Natural killer cell (primary cell): ENCODE measurements at regions not wholly inside any gene's neighbourhood (a gene's known extent, or its start where the extent isn't known, plus 50 kb on each side); places are given as distances from the start of the nearest gene placed in this dataset.

Source experiments
- ATAC-seq, 3 donors: fragments of 150-1000 bp in 2 of 3; fragments of 200-7000 bp in 1 of 3; cut with Tn5 transposase; 1 replicate in 1 of 3; 2 replicates in 2 of 3; pipeline ENCODE4 v1.10.0; 2021; ENCODE audit warnings: mild to moderate bottlenecking in 2 of 3, moderate library complexity in 2 of 3
- DNase-seq, 2 donors: peaks; one replicate each; pipeline versions ENCODE4 v3.0.0 to v3.0.0-alpha.2; 2013 to 2021; ENCODE audit warnings: mixed read lengths in 1 of 2
- H3K27ac ChIP-seq: one replicate; pipeline ENCODE4 v1.5.1; 2013; ENCODE audit warnings: mild to moderate bottlenecking, low read length
- H3K27me3 ChIP-seq: one replicate; pipeline ENCODE4 v1.6.1; 2013; ENCODE audit warnings: low read length; ENCODE audit not compliant: control insufficient read depth, insufficient read depth
- H3K36me3 ChIP-seq: one replicate; pipeline ENCODE4 v1.6.1; 2013; ENCODE audit warnings: low read length; ENCODE audit not compliant: control insufficient read depth, insufficient read depth
- H3K4me1 ChIP-seq: one replicate; pipeline ENCODE4 v1.6.1; 2013; ENCODE audit warnings: low read length; ENCODE audit not compliant: control insufficient read depth, insufficient read depth
- H3K4me3 ChIP-seq: one replicate; pipeline ENCODE4 v1.5.1; 2013; ENCODE audit warnings: low read length
- H3K9me3 ChIP-seq: one replicate; pipeline ENCODE4 v1.6.1; 2013; ENCODE audit warnings: low read length; ENCODE audit not compliant: control insufficient read depth, insufficient read depth
- H3K27ac Mint-ChIP-seq, 2 donors: one replicate each; pipeline ENCODE4 v1.8.0; 2022; ENCODE audit warnings: mild to moderate bottlenecking in 2 of 2, mixed read lengths in 2 of 2, moderate library complexity in 1 of 2
- H3K27me3 Mint-ChIP-seq, 2 donors: one replicate each; pipeline ENCODE4 v1.8.0; 2022; ENCODE audit warnings: low read depth in 2 of 2, mixed read lengths in 2 of 2
- H3K36me3 Mint-ChIP-seq: one replicate; pipeline ENCODE4 v1.8.0; 2022; ENCODE audit warnings: mixed read lengths
- H3K4me1 Mint-ChIP-seq, 2 donors: one replicate each; pipeline ENCODE4 v1.8.0; 2022; ENCODE audit warnings: mixed read lengths in 2 of 2
- H3K4me3 Mint-ChIP-seq: one replicate; pipeline ENCODE4 v1.8.0; 2022; ENCODE audit warnings: mild to moderate bottlenecking, moderate library complexity, mixed read lengths
- H3K9me3 Mint-ChIP-seq, 2 donors: one replicate each; pipeline ENCODE4 v1.8.0; 2022; ENCODE audit warnings: mixed read lengths in 2 of 2
- CTCF ChIP-seq: fragments of 200-600 bp; IDR thresholded peaks from one replicate; pipeline ENCODE4 v1.8.0; 2022; ENCODE audit warnings: antibody characterized with exemption
- WGBS: methylation state at CpG from one replicate; pipeline ENCODE4 v1.1.7; 2013; ENCODE audit warnings: missing lambda C conversion rate; ENCODE audit not compliant: insufficient coverage; 5-methylcytosine and 5-hydroxymethylcytosine counted together
- intact Hi-C: fragments of 100-400 bp; cut with micrococcal nuclease; formaldehyde crosslinking; loops from one replicate; pipeline ENCODE4 v1.14.2; 2022

GRCh38 chr12:132402831-132403416, 73.5 kb upstream of the GALNT9 start:
- H3K4me3 Mint-ChIP-seq, result no peak overlapping the region
- intact Hi-C loops, result no loop called here
- H3K9me3 ChIP-seq, result no peaks in the 10 kb centered on the region
- no peaks in the 10 kb centered on the region for H3K4me1 Mint-ChIP-seq
- no peaks in the 10 kb centered on the region for H3K9me3 Mint-ChIP-seq
- ATAC-seq (no peak), DNase-seq (no peak)
- H3K4me1 ChIP-seq, result no peaks in the 10 kb centered on the region
- peaks cover 9 to 20% of the 10 kb centered on the region in 2 donors for H3K27me3 Mint-ChIP-seq
- no peak overlapping the region for H3K27ac ChIP-seq
- no peak for TF ChIP-seq CTCF
- 73% methylated on average over 23 of the region's 23 CpGs for WGBS
- peaks cover 3% of the 10 kb centered on the region for H3K27me3 ChIP-seq
- H3K36me3 ChIP-seq, result no peaks in the 10 kb centered on the region
- no peak overlapping the region for H3K4me3 ChIP-seq
- no peaks in the 10 kb centered on the region for H3K36me3 Mint-ChIP-seq
- H3K27ac Mint-ChIP-seq, result no peak overlapping the region

- no peaks in the 10 kb centered on the region for H3K4me1 Mint-ChIP-seq
- Histone ChIP-seq H3K27me3 (peaks cover 3% of the 10 kb centered on the region), H3K9me3 (no peaks in the 10 kb centered on the region), H3K4me1 (no peaks in the 10 kb centered on the region), H3K27ac (no peak overlapping the region), H3K4me3 (no peak overlapping the region), H3K36me3 (no peaks in the 10 kb centered on the region)
- ATAC-seq, result no peak
- no peaks in the 10 kb centered on the region for H3K9me3 Mint-ChIP-seq
- H3K4me3 Mint-ChIP-seq, result no peak overlapping the region
- H3K27me3 Mint-ChIP-seq, result peaks cover 10 to 28% of the 10 kb centered on the region in 2 donors
- no peak for TF ChIP-seq CTCF
- DNase-seq, result no peak
- intact Hi-C loops, result no loop called here
- H3K36me3 Mint-ChIP-seq, result no peaks in the 10 kb centered on the region
- 92% methylated on average over 1 of the region's 1 CpG for WGBS
- no peak overlapping the region for H3K27ac Mint-ChIP-seq
These were observed 72.6 kb upstream of the GALNT9 start for GRCh38 chr12:132401982-132402381.

GRCh38 chr12:132400011-132400641, 70.7 kb upstream of the GALNT9 start:
- Histone ChIP-seq H3K27ac (no peak overlapping the region), H3K4me1 (no peaks in the 10 kb centered on the region), H3K36me3 (no peaks in the 10 kb centered on the region), H3K4me3 (no peak overlapping the region), H3K27me3 (peaks cover 3% of the 10 kb centered on the region), H3K9me3 (no peaks in the 10 kb centered on the region)
- no peaks in the 10 kb centered on the region for H3K4me1 Mint-ChIP-seq
- H3K27me3 Mint-ChIP-seq, result peaks cover 10 to 28% of the 10 kb centered on the region in 2 donors
- no peak overlapping the region for H3K27ac Mint-ChIP-seq
- H3K4me3 Mint-ChIP-seq, result no peak overlapping the region
- H3K9me3 Mint-ChIP-seq, result no peaks in the 10 kb centered on the region
- no peak for ATAC-seq
- 30% methylated on average over 31 of the region's 31 CpGs for WGBS
- intact Hi-C loops, result no loop called here
- no peaks in the 10 kb centered on the region for H3K36me3 Mint-ChIP-seq
- no peak for DNase-seq
- TF ChIP-seq CTCF, result no peak
